ENCODE measurements at regions not wholly inside any gene's neighbourhood (a gene's known extent, or its start where the extent isn't known, plus 50 kb on each side); places are given as distances from the start of the nearest gene placed in this dataset.

GRCh38 chr3:31235062-31235700 is 297.5 kb upstream of the STT3B start:
- no peak overlapping the region for H3K4me3 ChIP-seq (replicated peaks in 1 of 2; ENCODE audit: low read depth in 1 of 2, low read length in 2 of 2)
- no peaks in the 10 kb centered on the region for H4K20me1 ChIP-seq (ENCODE audit: insufficient read depth)
- H3K27ac ChIP-seq (ENCODE audit: low read depth, low read length), result no peak overlapping the region
- ATAC-seq (no peak), DNase-seq (ENCODE audit: low read depth, low spot score) (no peak)
- ChIA-PET RAD21 (ENCODE audit: low non-redundant PET in 1 of 2, low total read pairs in 2 of 2, uncharacterized antibody in 2 of 2, unreplicated experiment in 2 of 2) (no interaction called here), CTCF (no interaction called here), POLR2A (no interaction called here)
- no peaks in the 10 kb centered on the region for H3K27me3 ChIP-seq (ENCODE audit: insufficient read depth, low read length)
- no peak overlapping the region for H3K9ac ChIP-seq (ENCODE audit: low read length)
- no peaks in the 10 kb centered on the region for H3K36me3 ChIP-seq (ENCODE audit: control insufficient read depth in 1 of 2, insufficient read depth in 2 of 2, low read length in 2 of 2)
- no peaks in the 10 kb centered on the region for H3K9me3 ChIP-seq (ENCODE audit: control insufficient read depth in 1 of 2, insufficient read depth in 1 of 2, low read depth in 1 of 2, low read length in 2 of 2)
- no peak overlapping the region for H2AFZ ChIP-seq (ENCODE audit: low read depth, low read length, poor library complexity, severe bottlenecking)
- intact Hi-C loops (cut with micrococcal nuclease), result no loop called here
- H3K4me2 ChIP-seq (ENCODE audit: low read length), result no peak overlapping the region
- H3K4me1 ChIP-seq (ENCODE audit: control insufficient read depth in 1 of 2, insufficient read depth in 2 of 2, low read length in 2 of 2), result no peaks in the 10 kb centered on the region
- H3K9me2 ChIP-seq (ENCODE audit: insufficient read depth), result 0 out of 2 replicates have a peak, but pooled peaks cover 3% of the 10 kb centered on the region
- no peak for TF ChIP-seq RAD21 (IDR thresholded peaks at IDR 0.05; ENCODE audit: low read depth)
- TF ChIP-seq ZNF274 (IDR thresholded peaks at IDR 0.05; ENCODE audit: low read depth, low read length), result no peak
- no peak for TF ChIP-seq MAX (IDR thresholded peaks at IDR 0.05)
- no peak for TF ChIP-seq ATF3 (IDR thresholded peaks at IDR 0.05)
- no peak for TF ChIP-seq EGR1 (IDR thresholded peaks at IDR 0.05; ENCODE audit: low read depth)
- TF ChIP-seq YY1 (IDR thresholded peaks at IDR 0.05; ENCODE audit: extremely low read depth, insufficient replicate concordance, low read depth, low read length), result no peak
- no peak for TF ChIP-seq FOSL1 (IDR thresholded peaks at IDR 0.05; ENCODE audit: low read depth)
- no peak for TF ChIP-seq ZBTB33 (IDR thresholded peaks at IDR 0.05; ENCODE audit: extremely low read depth, insufficient replicate concordance, low read length)
- H3K79me2 ChIP-seq (ENCODE audit: insufficient read depth, low read length), result no peaks in the 10 kb centered on the region
- BruUV-seq (replicated peaks), result no TSS peak

All from HCT116 (cell line).